DND-41 (cell line): ENCODE measurements at regions not wholly inside any gene's neighbourhood (a gene's known extent, or its start where the extent isn't known, plus 50 kb on each side); places are given as distances from the start of the nearest gene placed in this dataset.

Experiments
- CTCF ChIP-seq: IDR thresholded peaks from 2 replicates; pipeline ENCODE4 v1.5.1; 2012; ENCODE audit warnings: borderline replicate concordance, low read length, moderate library complexity, mild to moderate bottlenecking; ENCODE audit not compliant: poor library complexity, severe bottlenecking; ENCODE audit errors: extremely low read depth
- EZH2 ChIP-seq: IDR thresholded peaks from 3 replicates; pipeline ENCODE4 v1.6.1; 2012; ENCODE audit warnings: borderline replicate concordance, low read depth, mild to moderate bottlenecking, moderate library complexity, low read length, inconsistent platforms; ENCODE audit not compliant: severe bottlenecking

- TF ChIP-seq CTCF (no peak), EZH2 (no peak)
These were observed 221.3 kb downstream of the TRIM36 start for GRCh38 chr5:114948363-114948762.
